HG02678 (cell line): ENCODE measurements at regions not wholly inside any gene's neighbourhood (a gene's known extent, or its start where the extent isn't known, plus 50 kb on each side); places are given as distances from the start of the nearest gene placed in this dataset.
A peak's percentile ranks its signal among the peaks of the same experiment; 100 is the strongest.
"Not testable (repeated sequence)": the region's sequence is repeated elsewhere in the genome, so short reads cannot be mapped to it uniquely, and the experiment has no call there.

Experiments used
- ATAC-seq: cut with Tn5 transposase; IDR thresholded peaks from one replicate; pipeline ENCODE4 v1.9.1; 2021; ENCODE audit warnings: mild to moderate bottlenecking, moderate library complexity; ENCODE audit not compliant: unreplicated experiment

DNA sequence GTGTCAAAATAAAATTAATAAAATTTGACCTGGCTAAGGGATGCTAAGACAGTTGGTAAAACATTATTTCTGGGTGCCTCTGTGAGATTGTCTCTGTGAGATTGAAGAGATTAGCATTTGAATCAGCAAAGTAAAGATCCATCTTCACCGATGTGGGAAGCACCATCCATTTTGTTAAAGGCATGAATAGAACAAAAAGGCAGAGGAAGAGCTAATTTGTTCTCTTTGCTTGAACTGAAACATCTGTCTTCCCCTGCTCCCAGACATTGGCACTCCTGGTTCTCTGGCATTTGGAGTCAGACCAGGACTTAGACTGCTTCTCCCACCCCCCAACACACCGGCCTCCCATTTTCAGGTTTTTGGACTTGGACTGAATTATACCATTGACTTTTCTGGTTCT is 603.8 kb upstream of the LINC00305 start:
- no peak for ATAC-seq

DNA sequence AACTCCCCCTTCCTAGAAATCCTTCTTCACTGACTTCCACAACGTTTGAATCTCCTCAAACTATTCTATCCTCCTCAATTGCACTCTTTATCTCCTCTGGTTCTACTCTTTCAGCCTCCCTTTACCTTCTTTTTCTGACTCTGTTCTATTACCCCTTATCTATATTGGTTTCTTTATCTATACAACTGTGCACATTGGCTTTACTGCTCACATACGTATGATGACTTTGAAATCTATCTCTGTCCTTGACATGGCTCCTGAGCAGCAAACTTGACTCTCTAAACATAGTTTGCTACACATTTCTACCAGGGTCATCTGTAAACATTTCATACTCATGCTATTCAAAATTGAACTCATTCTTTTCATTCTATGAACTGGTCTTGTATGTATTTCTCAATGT is 601.0 kb upstream of the LINC00305 start:
- ATAC-seq, result no peak

DNA sequence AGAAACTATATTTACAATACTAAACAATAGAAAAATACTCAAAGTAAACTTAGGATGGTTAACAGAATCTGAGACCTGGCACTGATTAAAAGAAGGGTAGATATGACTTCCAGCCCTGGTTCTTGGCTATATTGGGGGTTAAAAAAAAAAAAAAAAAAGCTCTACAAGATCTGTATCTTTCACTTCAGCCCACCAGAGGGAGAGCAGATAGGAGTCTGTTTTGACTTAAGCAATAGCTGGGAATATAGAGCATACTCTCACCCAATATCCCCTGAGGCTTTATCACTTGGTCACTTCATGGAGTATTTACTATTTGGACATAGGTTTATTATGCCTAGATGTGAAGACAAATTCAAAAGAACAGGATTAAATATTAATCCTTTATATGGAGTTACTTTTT is 598.9 kb upstream of the LINC00305 start:
- no peak for ATAC-seq

DNA sequence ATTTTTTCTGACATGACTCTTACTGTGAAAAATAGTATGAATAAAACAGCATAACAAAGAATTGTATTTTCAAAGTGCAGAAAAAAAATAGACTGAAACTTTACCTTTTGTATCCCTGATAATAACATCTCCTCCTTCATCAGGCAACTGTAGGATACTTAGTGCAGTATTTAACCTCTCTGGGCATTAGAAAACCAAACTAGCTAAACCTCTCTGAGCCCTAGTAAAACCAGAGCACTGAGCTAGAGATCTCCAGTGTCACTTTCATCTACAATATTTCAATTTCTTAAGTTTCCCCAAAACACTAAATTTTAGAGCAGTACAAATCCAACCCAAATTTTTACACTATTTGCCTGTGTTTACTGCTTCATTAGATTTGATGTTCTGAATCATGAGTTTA is 594.0 kb upstream of the LINC00305 start:
- no peak for ATAC-seq

DNA sequence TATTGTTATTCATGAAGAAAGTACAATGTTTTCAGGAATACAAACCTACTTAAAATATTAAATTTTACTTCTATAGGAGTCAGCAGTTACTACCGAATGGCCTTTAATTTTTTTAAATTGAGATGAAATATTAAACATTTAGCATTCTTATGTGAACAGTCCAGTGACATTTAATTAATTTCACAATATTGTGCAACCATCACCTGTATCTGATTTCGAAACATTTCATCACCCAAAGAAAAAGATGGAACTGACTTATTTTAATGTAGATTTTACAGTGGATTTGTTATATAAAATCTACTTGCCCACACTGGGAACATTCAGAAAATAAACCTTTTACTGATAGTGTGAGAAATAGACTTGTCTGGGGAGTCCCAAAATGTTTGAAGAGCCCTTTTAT is 585.2 kb upstream of the LINC00305 start:
- no peak for ATAC-seq

DNA sequence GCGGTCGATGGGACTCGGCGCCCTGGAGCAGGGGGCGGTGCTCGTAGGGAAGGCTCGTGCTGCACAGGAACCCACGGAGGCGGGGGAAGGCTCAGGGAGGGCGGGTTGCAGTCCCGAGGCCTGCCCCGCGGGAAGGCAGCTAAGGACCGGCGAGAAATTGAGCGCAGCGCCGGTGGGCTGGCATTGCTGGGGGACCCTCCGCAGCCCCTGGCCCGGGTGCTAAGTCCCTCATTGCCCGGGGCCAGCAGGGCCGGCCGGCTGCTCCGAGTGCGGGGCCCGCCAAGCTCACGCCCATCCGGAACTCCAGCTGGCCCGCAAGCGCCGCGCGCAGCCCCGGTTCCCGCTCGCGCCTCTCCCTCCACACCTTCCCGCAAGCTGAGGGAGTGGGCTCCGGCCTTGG is 576.8 kb upstream of the LINC00305 start:
- not testable (repeated sequence) for ATAC-seq

DNA sequence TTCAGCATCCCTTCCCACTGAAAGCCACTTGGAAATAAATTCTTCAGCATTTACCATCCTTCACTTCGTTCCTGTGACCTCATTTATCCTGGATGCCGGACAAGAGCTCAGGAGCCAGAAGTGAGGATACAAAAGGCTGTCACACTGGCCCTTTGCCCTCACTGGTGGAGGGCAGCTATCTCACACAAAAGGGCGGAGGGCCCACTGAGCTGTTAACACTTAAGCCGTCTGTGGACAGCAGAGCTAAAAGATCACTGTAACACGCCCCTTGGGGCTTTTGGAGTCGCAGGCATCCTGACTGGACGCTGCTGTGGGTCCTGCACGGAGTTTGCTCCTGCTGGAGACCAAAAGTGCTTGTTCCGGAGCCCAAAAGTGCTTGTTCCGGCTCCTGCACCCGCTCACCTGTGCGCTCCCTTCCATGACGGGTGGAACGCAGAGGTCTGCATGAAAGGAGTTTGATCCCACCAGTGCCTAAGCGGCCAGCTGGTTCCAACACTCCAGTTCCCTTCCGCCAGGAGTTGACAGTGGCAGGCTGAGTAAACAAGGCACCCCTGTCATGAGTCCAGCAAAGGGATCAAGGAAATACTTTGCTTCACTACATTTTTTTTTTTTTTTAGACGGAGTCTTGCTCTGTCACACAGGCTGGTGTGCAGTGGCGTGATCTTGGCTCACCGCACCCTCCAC is 572.0 kb upstream of the LINC00305 start:
- ATAC-seq, result no peak

DNA sequence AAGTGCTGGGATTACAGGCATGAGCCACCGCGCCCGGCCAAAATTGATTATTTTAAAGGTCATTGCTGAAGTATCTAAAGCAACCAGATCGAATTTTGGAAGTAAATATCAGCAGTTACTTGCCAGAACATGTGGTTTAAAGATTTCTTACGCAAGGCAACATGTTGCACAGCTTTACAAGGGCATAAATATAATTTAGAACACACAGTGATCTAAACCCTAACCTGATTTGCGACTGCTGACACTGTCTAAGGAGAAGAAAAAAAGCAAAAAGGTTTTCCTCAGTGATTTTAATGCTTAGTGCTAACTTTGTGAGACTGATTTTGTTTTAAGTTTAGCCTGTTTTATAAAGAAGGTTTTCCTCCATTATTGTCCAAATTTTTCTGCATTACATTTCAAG is 569.9 kb upstream of the LINC00305 start:
- no peak for ATAC-seq

DNA sequence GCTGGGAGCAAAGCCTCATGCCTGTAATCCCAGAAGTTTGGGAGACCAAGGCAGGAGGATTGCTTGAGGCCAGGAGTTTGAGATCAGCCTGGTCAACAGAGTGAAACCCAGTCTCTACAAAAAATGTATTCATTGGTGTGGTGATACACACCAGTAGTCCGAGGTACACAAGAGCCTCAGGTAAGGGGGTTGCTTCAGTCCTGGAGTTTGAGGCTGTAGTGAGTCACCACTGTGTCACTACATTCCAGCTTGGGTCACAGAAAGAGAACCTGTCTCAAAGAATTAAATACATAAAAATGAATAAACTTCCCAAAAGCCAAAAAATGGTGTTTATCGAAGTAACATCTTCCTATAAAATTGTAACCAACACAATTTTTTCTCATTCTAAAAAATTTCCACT is 568.1 kb upstream of the LINC00305 start:
- no peak for ATAC-seq

DNA sequence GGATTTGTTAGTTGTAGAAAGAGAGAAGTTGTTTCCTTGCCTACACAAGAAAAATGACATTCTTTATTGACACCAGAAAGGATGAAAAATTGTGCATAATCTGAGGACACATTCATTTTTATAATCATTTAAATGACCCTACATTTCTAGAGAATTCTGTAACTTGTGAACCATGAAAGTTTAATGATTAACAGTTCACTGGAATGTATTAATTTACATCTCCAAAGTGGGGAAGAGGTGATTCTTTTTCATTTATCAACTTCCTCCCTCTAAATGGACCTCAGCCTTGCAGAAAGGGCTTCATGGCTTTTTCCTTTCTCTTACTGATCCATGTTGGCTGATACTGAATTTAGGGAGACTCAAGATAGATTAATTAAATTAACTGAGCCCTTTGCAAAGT is 565.2 kb upstream of the LINC00305 start:
- no peak for ATAC-seq

DNA sequence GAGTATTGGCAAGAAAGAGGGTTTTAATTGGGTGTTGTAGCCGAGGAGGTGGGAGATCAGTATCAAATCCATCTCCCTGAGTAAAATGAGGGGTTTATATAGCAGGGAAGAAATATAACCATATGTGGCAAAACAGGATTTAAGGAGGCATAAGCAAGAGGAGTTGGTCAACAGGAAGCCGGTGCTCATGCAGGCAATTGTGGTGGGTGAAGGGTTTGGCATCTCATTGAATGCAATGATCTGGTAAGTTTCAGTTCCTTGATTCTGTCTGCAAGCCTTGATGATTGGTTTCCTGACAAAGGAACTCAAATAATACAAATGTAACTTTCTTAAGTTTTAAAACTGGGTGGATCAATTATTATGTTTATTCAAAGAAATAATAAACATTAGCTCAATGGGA is 564.4 kb upstream of the LINC00305 start:
- ATAC-seq, result peak; percentile 98

DNA sequence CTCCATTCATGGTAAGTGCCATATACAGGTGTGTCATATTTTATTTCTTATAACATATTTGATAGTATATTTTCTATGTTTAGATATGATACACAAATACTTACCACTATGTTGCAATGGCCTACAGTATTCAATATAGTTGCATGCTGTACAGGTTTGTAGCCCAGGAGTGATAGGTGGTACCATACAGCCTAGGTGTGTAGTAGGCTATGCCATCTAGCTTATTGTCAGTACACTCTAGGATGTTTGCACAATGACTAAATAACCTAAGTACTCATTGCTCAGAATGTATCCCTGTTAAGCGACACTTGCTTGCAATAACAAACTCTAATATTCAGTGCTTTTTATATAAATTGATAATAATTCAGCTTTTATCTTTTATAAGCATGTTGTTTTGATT is 563.1 kb upstream of the LINC00305 start:
- no peak for ATAC-seq

DNA sequence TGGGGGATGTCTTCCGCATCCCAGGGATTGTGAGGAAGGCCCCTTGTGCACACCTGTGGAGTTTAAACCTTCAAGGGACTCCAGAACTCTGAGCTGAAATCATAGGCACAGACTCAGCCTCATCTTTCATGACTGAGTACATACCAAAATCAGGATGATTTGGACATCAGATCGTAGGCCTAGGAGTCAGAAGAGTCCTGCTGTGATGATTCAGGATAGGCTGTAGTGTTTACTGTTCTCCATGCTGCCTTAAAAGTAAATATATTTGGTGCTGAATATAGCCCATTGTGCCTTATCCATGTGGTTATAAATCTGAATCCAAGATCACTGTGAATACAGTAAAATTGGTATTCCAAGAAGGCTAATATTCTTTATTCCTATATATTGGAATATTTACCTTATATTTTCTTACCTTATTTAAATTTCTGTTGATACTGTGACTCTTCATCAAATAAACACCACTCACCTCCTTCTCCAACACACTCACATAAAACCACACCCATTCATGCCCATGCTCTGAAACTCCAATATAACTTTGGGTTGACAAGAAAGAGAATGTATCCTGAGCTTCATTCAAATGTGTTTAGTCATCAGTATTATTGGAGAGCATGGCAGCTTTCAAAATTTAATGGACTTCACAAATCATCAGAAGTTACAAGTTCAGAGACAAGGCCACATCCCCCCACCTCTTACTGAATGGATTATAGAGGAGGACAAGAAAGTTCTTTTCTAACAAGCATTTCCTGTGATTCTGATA is 561.4 kb upstream of the LINC00305 start:
- no peak for ATAC-seq

DNA sequence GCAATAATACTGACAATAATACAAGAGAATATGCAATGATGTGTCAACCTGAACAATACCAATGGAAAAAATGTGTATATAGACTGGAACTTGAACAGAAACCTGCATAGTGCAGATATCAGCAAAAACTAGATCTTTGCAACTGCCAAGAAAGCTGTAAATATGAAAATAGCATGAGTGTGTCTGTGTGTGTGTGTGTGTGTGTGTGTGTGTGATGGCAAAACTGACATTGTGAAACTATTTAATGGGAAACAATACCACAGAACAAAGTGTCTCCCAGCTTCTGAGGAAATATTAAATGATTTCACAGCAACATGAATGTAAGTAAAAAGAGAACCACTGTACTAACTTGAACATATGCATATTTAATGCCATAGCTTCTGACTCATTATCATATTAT is 558.2 kb upstream of the LINC00305 start:
- ATAC-seq, result no peak

DNA sequence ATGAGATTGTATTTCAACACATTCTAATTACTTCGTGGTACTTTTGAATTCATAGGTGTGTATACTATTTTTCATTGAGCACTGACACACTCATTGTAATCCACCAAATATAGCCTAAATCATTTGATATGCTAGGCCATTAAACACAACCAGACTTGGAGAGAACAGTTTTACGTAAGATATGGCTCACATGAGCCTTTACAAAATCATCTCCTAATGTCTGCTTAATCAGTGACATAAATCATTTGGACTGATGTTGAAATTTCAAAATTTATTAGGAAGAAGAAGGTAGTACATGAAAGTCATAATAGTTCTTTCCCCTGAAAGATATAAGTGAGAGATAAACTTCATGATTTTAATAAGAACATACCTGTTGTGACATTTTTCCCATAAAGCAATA is 550.2 kb upstream of the LINC00305 start:
- no peak for ATAC-seq

DNA sequence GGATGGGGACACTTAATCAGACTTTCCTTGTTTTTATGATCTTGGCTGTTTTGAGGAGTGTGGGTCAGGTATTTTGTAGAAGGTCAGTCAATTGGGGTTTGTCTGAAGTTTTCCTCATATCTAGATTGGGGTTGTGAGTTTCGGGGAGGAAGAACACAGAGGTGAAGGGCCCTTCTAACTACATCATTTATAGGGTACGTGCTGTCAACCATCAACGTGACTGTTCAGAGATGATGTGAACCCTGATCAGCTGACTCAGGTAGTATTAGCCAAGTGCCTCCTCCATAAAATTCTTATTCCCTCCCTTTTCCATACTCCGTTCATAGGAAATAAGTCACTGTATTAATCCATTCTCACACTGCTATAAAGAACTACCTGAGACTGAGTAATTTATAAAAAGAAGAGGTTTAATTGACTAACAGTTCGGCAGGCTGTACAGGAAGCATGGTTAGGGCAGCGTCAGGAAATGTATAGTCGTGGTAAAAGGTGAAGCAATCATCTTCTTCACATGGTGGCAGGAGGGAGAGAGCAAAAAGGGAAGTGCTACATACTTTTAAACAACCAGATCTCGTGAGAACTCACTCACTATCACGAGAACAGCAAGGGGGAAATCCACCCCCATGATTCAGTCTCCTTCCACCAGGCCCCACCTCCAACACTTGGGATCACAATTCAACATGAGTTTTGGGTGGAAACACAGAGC is 547.1 kb upstream of the LINC00305 start:
- ATAC-seq, result no peak

DNA sequence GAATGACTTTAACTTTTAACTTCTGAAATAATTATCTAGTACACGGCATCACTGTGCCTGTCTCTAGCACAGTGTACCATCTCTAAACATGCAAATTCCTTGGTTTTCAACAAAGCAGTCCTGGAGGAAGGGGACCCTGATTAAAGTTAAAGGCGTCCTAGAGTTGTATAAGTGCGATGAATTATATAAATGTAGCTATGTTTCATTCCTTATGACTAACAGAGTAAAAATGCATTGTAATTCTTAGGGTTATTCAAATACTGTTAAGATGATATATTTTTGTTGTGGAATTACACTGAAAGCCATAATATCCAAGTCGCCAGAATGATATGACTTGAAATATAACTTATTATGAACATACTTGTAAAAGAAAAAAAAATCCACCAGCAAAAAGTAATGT is 544.9 kb upstream of the LINC00305 start:
- ATAC-seq, result no peak

DNA sequence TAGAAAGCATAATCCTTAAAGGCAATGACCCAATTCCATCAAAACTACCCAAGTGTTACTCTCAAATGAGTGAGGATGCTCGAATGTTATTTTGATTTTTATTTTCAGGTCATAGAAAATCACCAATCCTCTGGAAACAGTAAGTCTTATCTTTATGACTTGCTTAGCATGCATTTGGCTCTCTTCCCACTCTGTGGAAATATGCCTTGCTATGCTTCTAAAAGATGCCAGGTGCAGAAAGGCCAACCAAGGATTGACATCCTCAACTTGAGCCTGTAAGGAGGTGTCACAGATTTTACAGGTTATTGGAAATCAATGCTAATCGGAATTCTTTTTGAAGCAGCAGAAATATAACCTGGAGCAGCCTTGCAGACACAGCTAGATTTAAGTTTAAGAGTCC is 543.9 kb upstream of the LINC00305 start:
- no peak for ATAC-seq

DNA sequence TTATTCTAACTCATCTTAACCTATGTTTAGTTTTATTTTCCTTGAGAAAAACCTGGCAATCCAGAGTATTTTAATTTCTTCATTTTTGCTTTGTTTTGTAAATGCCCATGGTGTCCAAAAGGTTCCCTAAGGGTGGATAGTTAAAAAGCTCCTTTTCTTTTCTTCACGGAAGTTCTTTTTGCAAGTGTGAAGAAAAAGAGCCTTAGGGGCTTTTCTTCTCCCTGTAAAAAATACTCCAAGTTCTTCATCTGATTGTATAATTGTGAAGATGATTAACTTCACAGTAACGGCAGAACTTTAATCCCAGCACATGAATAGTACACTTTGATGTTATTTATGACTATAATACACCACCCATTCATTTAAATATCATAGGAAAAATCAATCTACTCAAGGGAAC is 530.2 kb upstream of the LINC00305 start:
- ATAC-seq, result no peak

DNA sequence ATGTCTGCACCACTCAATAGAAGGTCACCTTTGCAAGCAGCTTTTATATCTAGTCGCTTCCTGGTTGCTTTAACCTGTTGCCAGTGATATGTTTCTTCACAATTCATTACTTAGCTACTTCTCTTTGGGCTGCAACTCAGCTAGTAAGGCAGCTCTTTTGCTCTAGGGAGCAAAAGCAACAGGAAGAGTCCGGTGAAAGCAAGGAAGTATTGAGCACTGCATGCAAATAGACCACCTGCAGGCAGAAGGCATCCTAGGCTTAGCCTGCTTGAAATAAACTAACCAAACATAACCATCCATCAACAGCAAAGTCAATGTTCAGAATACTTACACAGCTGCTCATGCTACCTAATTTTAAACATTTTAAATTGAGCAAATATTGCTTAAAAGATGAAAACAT is 529.2 kb upstream of the LINC00305 start:
- no peak for ATAC-seq

DNA sequence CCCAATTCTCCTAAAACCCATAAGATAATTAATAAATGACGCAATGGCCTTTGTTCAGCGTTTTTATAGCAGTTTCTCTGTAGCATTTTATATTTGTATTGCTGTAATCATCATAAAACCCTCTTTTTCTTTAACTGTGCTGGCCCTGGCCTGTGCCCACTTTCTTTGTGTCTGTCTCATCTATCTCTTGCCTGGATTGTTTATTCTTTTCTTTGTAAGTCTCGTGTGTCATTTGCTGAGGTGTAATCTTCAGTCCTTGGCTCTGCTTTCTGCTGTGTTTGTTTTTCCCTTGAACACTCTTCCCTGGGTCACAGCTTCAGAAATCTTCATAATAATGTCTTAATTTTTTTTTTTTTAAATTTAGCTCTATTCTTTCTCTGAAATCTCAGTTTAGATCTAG is 525.8 kb upstream of the LINC00305 start:
- no peak for ATAC-seq

DNA sequence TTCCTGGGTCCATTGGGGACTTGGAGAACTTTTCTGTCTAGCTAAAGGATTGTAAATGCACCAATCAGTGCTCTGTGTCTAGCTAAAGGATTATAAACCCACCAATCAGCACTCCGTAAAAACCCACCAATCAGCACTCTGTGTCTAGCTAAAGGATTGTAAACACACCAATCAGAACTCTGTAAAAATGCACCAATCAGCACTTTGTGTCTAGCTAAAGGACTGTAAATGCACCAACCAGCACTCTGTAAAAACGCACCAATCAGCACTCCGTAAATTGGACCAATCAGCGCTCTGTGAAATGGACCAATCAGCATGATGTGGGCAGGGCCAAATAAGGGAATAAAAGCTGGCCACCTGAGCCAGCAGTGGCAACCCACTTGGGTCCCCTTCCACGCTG is 522.4 kb upstream of the LINC00305 start:
- not testable (repeated sequence) for ATAC-seq
